ENCODE measurements at regions not wholly inside any gene's neighbourhood (a gene's known extent, or its start where the extent isn't known, plus 50 kb on each side); places are given as distances from the start of the nearest gene placed in this dataset.

DNA sequence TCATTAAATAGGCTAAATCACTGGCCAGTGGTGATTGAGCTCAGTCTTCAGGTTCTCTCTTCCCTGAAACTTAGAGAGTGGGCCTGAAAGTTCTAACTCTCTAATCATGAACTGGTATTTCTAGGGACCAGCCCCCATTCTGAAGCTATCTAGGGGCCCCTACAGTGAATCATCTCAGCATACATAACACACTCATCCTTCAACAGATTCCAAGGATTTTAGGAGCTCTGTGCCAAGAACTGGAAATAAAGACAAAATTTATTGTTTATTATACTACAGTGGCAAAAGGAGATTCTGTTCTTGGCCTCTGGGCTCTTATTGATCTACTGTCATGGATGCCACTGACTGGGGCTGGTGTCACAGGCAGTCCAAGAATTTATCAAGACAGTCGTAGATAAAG is 263.8 kb upstream of the IGFBP7 start:
- in situ Hi-C loops (cut with MboI; ENCODE audit: low sequenced_read_pairs, unreplicated experiment), result no loop called here
- TF ChIP-seq, protein P1, sequence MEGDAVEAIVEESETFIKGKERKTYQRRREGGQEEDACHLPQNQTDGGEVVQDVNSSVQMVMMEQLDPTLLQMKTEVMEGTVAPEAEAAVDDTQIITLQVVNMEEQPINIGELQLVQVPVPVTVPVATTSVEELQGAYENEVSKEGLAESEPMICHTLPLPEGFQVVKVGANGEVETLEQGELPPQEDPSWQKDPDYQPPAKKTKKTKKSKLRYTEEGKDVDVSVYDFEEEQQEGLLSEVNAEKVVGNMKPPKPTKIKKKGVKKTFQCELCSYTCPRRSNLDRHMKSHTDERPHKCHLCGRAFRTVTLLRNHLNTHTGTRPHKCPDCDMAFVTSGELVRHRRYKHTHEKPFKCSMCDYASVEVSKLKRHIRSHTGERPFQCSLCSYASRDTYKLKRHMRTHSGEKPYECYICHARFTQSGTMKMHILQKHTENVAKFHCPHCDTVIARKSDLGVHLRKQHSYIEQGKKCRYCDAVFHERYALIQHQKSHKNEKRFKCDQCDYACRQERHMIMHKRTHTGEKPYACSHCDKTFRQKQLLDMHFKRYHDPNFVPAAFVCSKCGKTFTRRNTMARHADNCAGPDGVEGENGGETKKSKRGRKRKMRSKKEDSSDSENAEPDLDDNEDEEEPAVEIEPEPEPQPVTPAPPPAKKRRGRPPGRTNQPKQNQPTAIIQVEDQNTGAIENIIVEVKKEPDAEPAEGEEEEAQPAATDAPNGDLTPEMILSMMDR (IDR thresholded peaks at IDR 0.05; ENCODE audit: borderline replicate concordance, control extremely low read depth, extremely low read depth, insufficient read depth, missing control alignments), result no peak
- no peak for DNase-seq (ENCODE audit: low spot score)

DNA sequence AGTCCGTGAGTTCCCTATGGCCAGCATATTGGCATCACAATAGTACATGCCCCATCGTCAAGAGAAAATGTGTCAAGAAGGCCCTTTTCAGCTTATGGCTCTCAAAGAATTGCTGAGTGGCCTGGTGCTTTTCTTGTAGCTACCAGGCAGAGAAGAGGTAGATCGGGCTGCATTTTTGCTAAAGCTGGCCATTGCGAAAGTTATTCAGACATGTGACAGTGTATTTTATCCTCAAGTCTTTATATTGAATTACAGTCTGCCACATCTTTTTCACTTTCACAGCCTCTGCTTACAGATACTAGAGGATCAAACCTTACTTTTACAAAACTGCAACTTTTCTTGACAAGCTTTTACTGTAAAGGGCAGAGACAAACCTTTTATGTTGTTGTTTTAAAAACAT is 261.5 kb upstream of the IGFBP7 start:
- TF ChIP-seq, protein P1 (IDR thresholded peaks at IDR 0.05; ENCODE audit: borderline replicate concordance, control extremely low read depth, extremely low read depth, insufficient read depth, missing control alignments), result no peak
- in situ Hi-C loops (cut with MboI; ENCODE audit: low sequenced_read_pairs, unreplicated experiment), result no loop called here
- DNase-seq (ENCODE audit: low spot score), result no peak

DNA sequence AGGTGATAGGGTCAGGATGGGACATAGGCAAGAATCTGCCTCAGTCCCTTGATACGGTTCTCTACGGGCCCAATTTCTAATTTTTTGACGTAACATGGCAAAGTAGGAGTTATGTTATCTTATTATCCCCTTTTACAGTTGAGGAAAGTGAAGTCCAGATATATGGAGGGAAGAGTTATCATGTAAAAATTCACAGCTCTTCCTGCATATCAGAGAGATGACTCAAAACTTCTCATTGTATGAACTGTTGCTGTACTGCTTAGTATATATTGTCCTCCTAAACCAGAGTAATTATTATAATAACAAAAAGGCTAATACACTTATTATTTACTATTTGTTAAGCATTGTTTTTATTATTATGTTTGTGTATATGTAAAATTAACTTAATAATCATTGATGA is 260.5 kb upstream of the IGFBP7 start:
- in situ Hi-C loops (cut with MboI; ENCODE audit: low sequenced_read_pairs, unreplicated experiment), result no loop called here
- DNase-seq (ENCODE audit: low spot score), result no peak
- TF ChIP-seq, protein P1 (IDR thresholded peaks at IDR 0.05; ENCODE audit: borderline replicate concordance, control extremely low read depth, extremely low read depth, insufficient read depth, missing control alignments), result no peak

DNA sequence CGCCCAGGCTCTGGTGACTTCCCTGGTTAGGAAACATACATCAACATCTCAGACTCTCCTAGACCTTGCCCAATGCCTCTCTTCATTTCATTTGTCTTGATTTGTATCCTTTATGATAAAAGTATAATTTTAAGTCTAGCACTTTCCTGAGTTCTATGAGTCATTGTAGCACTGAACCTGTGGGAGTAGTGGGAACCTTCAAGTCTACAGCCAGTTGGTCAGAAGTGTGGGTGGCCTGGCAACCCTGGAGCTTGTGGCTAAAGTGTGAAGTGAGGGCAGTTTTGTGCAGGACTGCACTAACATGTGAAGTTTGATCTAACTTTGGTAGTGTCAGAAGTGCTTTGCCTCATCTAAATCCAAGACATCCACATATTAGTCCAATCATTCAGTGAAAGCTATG is 259.3 kb upstream of the IGFBP7 start:
- TF ChIP-seq, protein P1 (IDR thresholded peaks at IDR 0.05; ENCODE audit: borderline replicate concordance, control extremely low read depth, extremely low read depth, insufficient read depth, missing control alignments), result no peak
- in situ Hi-C loops (cut with MboI; ENCODE audit: low sequenced_read_pairs, unreplicated experiment), result no loop called here
- no peak for DNase-seq (ENCODE audit: low spot score)

DNA sequence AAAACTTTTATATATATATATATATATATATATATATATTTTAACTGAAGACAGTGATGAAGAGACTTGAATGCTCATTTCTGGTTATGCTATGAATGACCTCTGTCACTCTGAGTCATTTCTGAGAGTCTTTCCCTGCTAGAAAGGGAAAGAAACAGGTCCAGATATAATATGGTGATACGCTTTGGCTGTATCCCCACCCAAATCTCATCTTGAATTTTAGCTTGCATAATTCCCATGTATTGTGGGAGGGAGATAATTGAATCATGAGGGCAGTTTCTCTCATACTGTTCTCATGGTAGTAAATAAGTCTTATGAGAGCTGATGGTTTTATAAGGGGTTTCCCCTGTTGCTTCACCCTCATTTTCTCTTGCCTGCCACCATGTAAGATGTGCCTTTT is 254.1 kb upstream of the IGFBP7 start:
- no peak for DNase-seq (ENCODE audit: low spot score)
- in situ Hi-C loops (cut with MboI; ENCODE audit: low sequenced_read_pairs, unreplicated experiment), result no loop called here
- TF ChIP-seq, protein P1 (IDR thresholded peaks at IDR 0.05; ENCODE audit: borderline replicate concordance, control extremely low read depth, extremely low read depth, insufficient read depth, missing control alignments), result no peak

DNA sequence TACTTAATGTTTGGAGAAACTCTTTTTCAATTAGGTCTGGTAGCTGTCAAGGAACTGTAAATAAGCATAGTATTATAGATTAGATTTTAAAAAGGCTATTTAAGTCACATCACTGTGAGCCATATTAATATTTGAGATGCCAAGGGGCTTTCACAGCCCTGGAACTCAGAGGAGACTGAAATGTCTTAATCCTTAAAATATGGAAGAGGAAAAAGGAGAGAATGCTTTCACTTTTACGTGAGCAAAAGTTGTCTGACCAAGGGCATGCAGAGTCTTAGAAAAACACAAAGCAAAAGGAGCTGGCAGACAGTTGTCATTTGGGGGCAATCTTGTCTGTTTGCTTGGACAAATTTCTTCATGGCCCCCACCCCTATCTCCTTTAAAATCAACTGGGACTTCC is 253.2 kb upstream of the IGFBP7 start:
- in situ Hi-C loops (cut with MboI; ENCODE audit: low sequenced_read_pairs, unreplicated experiment), result no loop called here

More for the DNA sequence above, 253.2 kb upstream of the IGFBP7 start:
- TF ChIP-seq, protein P1 (IDR thresholded peaks at IDR 0.05; ENCODE audit: borderline replicate concordance, control extremely low read depth, extremely low read depth, insufficient read depth, missing control alignments), result no peak
- DNase-seq (ENCODE audit: low spot score), result no peak
